NCI-H345 treated with DMSO at 0.1 percent for 48 hours (cell line): ENCODE measurements at regions not wholly inside any gene's neighbourhood (a gene's known extent, or its start where the extent isn't known, plus 50 kb on each side); places are given as distances from the start of the nearest gene placed in this dataset.

ENCODE experiments used
- DNase-seq: peaks from one replicate; lab custom pipeline; 2025; ENCODE audit not compliant: unreplicated experiment; lab: John Stamatoyannopoulos, UW

GRCh38 chr14:100381395-100382105 lies 58.4 kb downstream of the SLC25A47 start:
- no peak for DNase-seq

GRCh38 chr14:100382106-100382455 lies 58.9 kb downstream of the SLC25A47 start:
- DNase-seq = no peak

DNA sequence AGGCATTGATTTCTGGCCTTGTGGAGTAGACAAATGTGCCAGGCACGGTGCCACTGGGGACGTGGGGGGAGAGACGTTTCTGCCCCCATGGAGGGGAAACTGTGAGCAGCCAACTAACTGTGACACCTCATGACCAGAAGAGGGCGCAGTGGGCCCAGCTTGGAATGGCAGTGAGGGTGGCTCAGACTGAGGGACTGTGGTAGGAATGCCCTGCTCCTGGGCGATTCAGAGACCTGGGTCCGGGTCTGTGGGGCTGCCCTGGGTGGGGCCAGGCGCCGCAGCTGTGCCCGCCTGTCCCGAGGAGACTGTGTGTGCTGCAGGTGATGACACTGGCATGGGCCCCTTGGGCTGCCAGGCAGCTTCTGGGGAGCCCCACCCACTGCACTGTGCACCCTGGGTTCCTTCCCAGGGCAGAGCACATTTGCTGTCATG lies 60.6 kb downstream of the SLC25A47 start:
- DNase-seq = peak; percentile 53

- DNase-seq = no peak
Measured at GRCh38 chr14:100384277-100384676, 61.1 kb downstream of the SLC25A47 start.

DNA sequence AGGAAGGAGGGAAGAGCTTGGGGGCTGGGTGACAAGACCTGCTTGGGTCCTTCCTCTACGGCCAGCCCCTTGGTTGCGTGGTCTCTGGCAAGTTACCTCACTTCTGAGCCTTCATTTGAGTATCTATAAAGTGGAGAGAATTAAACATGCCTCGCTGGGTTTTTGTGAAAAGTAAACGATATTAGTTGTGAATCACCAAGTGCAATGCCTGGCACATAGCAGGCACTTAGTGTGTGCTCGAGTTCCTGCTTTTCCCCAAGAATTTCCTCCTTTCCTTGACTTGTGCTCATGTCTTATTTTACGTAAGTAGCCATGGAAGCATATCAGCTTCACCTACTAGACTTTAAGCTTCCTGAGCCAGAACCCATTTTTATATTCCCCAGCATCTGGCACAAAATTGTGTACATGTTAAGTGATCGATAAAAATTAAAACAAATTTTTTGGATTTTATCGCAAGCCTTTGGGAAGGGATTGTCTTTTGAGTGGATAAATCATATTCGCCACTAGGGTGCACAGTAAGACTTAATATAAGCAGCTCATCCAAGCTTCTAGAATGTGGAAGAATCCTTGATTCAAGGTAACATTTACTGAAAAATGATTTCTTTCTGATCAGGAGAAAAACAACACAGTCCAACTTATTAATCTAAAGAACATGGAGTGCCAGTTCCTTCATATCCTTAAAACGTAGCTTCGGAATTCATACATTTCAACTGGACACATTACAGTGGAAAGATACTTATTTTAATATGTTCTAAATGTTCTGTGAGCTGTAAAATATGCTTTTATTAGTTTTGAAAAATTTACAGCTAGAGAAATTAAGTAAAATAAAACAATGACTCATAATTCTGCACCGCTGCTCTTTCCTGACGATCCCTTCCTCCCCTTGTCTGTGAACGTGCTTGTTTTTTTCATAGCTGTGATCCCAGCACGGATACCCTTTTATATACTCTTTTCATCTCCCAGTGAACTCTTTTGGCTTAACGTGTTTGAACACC lies 62.0 kb downstream of the SLC25A47 start:
- no peak for DNase-seq

DNA sequence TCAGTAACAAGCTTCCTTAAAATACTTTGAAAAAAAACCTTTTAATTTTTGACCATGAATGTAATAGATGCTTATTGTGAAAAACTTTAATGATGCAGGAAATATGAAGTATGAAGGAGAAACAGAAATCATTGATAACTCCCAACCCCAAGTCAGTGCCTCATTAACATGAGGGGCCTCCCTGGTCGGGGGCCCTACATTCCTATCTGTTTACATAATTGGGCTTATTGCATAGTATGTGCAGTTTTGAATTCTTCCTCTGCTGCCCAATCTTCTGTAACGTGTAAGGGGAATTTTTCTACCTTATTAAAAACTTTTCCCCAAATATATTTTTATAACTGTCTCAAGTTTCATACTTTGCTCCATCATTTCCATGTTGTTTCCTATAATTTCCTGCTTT lies 63.0 kb downstream of the SLC25A47 start:
- DNase-seq = no peak

GRCh38 chr14:100386846-100387245 lies 63.7 kb downstream of the SLC25A47 start:
- DNase-seq = no peak

DNA sequence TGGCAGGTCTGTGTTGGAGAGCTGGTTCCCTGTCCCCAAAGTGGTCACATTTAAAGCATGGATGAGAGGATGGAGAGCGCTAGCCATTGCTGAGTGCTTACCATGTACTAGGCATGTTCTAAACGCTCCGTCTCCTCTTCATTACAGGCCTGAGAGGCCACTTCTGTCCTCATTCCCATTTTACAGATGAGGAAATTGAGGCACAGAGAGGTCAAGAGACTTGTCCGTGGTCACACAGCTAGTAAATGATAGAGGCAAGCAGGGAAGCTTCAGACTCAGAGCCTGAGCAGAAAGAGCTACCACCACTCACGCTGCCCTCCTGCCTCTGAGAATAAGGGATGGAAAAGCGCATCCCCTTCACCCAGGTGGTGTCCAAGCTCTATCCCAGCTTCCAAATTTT lies 64.3 kb downstream of the SLC25A47 start:
- DNase-seq = no peak

- DNase-seq = no peak
Measured at GRCh38 chr14:100388103-100389054, 65.2 kb downstream of the SLC25A47 start.

- DNase-seq = no peak
Measured at GRCh38 chr14:100389497-100390104, 66.5 kb downstream of the SLC25A47 start.

DNA sequence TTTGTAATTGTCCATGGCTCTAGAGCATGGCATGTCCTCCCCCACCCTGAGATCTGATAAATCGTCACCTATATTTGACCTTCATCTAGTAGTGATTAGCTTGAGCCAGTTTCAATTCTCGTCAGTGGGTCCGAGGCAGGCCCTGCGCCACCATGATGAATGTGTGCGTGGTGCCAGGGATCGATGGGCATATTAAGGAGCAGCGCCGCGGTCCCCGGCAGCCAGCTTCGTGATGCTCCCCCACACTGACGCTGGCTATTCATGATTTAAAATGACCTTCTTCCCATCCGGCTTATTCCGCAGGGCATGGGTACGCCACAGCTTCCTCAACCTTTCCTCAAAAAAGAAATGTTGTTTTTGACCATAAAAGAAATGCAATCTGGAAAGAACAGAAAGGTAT lies 68.0 kb downstream of the SLC25A47 start:
- no peak for DNase-seq

- no peak for DNase-seq
Measured at GRCh38 chr14:100391724-100392123, 68.6 kb downstream of the SLC25A47 start.

DNA sequence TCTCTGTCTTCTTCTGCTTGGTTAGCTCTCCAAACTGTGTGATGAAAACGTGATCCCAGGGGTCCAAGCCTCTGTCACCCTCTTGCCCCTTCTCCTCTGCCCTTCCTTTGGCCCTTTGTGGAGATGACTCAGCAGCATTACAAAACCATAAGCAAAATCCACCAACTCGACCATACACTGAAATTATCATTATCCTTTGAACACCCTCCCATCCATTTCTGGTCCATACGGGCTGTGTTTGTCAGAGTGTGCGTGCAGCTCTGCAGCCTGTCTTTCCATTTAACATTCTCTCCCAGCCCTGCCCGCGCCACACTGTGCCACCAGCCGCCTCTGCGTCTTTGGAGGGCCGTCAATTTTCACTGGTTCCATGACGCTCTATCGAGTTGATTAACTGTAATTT lies 69.2 kb downstream of the SLC25A47 start:
- DNase-seq = no peak

DNA sequence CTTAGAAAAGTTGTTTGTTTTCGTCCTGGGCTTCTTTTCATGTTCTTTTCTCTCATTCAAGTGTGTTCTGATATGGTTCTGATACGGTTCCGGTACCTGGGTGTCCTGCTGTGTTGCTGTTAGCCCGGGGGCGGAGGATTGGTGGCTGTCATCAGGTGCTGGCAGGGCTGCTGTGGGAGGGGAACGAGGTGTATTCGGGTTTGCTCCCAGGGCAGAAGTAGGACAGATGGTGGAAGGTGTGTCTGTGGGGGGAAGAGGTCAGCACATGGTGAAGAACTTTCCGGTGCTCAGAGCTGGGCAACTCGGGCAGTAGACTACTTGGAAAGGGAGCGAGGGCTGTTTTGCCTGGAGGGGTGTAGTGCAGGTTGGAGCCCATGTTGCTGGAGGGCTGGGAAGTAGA lies 70.2 kb downstream of the SLC25A47 start:
- DNase-seq = no peak

GRCh38 chr14:100393906-100394732 lies 71.0 kb downstream of the SLC25A47 start:
- DNase-seq = no peak

DNA sequence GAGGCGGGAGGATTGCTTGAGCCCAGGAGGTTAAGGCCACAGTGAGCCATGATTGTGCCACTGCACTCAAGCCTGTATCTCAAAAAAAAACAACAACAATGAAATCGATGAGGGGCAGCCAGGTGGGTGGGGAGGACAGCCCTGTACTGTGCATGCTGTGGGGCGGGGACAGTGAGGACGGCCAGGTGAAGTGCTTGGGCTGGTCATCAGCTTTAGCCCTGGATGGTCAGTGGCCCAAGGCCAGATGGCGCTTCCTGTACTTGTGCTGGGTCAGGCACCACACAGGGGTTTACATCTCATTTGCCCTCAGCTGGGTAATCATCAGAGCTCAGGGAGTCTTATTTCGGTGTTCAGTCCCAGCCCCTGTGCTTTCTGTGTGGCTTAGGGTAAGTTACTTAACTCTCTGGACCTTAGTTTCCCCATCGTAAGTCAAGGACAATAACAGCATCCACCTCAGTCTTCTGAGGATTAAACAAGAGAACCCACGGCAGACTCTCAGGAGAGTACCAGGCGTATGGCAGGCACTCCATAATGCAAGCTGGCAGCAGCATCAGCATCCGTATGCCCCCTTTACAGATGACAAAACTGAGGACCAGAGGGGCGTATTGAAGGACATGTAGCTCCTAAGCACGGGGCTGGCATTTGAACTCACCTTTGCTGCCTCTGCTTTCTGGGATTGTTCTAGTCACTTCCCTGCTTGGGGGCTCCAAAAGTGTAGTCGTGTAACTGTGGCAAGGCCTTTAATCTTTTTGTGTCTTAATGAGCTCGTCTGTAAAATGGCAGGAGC lies 71.9 kb downstream of the SLC25A47 start:
- DNase-seq = no peak

DNA sequence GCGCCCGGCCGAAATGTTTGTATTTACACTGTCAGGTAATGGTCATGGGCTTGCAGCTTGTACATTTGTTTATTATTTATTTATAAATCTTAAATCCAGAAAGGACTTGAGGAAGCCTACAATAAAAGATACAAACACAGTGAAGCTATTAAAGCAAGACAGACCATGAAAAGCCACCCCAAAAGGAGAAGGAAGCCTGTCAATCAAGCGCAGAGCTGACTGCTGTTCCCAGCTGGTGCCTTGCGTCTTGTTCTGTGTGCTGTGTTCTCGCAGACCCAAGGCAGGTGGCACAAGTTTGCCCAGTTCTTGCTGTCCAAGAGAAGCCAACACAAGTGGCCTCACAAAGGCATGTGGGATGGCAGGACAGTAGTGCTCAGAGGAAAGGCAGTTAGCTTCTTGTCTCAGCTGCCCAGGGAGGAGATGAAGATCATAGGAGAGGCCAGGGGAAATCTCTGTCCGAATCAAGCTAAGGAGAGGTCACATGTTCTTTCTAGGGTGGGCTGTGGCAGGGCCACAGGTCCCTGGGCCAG lies 73.2 kb downstream of the SLC25A47 start:
- no peak for DNase-seq

- DNase-seq = no peak
Measured at GRCh38 chr14:100397005-100397404, 73.9 kb downstream of the SLC25A47 start.

- no peak for DNase-seq
Measured at GRCh38 chr14:100398044-100398443, 74.9 kb downstream of the SLC25A47 start.
